ENCODE measurements at regions not wholly inside any gene's neighbourhood (a gene's known extent, or its start where the extent isn't known, plus 50 kb on each side); places are given as distances from the start of the nearest gene placed in this dataset.
"Not testable (repeated sequence)": the region's sequence is repeated elsewhere in the genome, so short reads cannot be mapped to it uniquely, and the experiment has no call there.

- no peak for DNase-seq
- ChIA-PET POLR2A (no interaction called here), CTCF (no interaction called here)
- Mint-ChIP-seq H3K36me3 (no peaks in the 10 kb centered on the region), H3K4me1 (ENCODE audit: low read depth) (no peaks in the 10 kb centered on the region), H3K27ac (no peak overlapping the region), H3K4me3 (no peak overlapping the region), H3K9me3 (no peaks in the 10 kb centered on the region), H3K27me3 (peaks cover 1% of the 10 kb centered on the region)
- intact Hi-C loops (cut with micrococcal nuclease) = no loop called here
Measured at GRCh38 chr4:143819029-143819428, 86.3 kb downstream of the GYPE start.

- H3K36me3 Mint-ChIP-seq; intact Hi-C loops (cut with micrococcal nuclease); H3K27ac Mint-ChIP-seq; H3K9me3 Mint-ChIP-seq; H3K4me3 Mint-ChIP-seq; DNase-seq; POLR2A ChIA-PET; H3K4me1 Mint-ChIP-seq (ENCODE audit: low read depth); H3K27me3 Mint-ChIP-seq: not testable (repeated sequence)
- CTCF ChIA-PET = interaction anchor here (0.6 kb wide), 1 partner anchor 523 kb away, joined by 3 read pairs; no protein-coding TSS in a partner anchor
Measured at GRCh38 chr4:143817866-143818265, 87.5 kb downstream of the GYPE start.

- POLR2A ChIA-PET; H3K27ac Mint-ChIP-seq; H3K36me3 Mint-ChIP-seq; H3K4me3 Mint-ChIP-seq; H3K27me3 Mint-ChIP-seq; H3K4me1 Mint-ChIP-seq (ENCODE audit: low read depth); H3K9me3 Mint-ChIP-seq; intact Hi-C loops (cut with micrococcal nuclease); CTCF ChIA-PET; DNase-seq: not testable (repeated sequence)
Measured at GRCh38 chr4:143815375-143815774, 90.0 kb downstream of the GYPE start.

GRCh38 chr4:143813431-143814154, 91.8 kb downstream of the GYPE start:
- intact Hi-C loops (cut with micrococcal nuclease); CTCF ChIA-PET; H3K4me1 Mint-ChIP-seq (ENCODE audit: low read depth); H3K9me3 Mint-ChIP-seq; DNase-seq; H3K27me3 Mint-ChIP-seq; H3K4me3 Mint-ChIP-seq; H3K36me3 Mint-ChIP-seq; POLR2A ChIA-PET; H3K27ac Mint-ChIP-seq: not testable (repeated sequence)

- intact Hi-C loops (cut with micrococcal nuclease); H3K27ac Mint-ChIP-seq; H3K36me3 Mint-ChIP-seq; H3K4me1 Mint-ChIP-seq (ENCODE audit: low read depth); POLR2A ChIA-PET; H3K27me3 Mint-ChIP-seq; H3K4me3 Mint-ChIP-seq; DNase-seq; H3K9me3 Mint-ChIP-seq; CTCF ChIA-PET: not testable (repeated sequence)
Measured at GRCh38 chr4:143791693-143792092, 91.2 kb upstream of the FREM3 start.

- H3K9me3 Mint-ChIP-seq; CTCF ChIA-PET; H3K4me1 Mint-ChIP-seq (ENCODE audit: low read depth); H3K27ac Mint-ChIP-seq; intact Hi-C loops (cut with micrococcal nuclease); DNase-seq; H3K27me3 Mint-ChIP-seq; POLR2A ChIA-PET; H3K36me3 Mint-ChIP-seq; H3K4me3 Mint-ChIP-seq: not testable (repeated sequence)
Measured at GRCh38 chr4:143790425-143790824, 90.0 kb upstream of the FREM3 start.

- H3K27ac Mint-ChIP-seq; H3K9me3 Mint-ChIP-seq; H3K36me3 Mint-ChIP-seq; H3K4me1 Mint-ChIP-seq (ENCODE audit: low read depth); H3K4me3 Mint-ChIP-seq; POLR2A ChIA-PET; H3K27me3 Mint-ChIP-seq; DNase-seq; intact Hi-C loops (cut with micrococcal nuclease); CTCF ChIA-PET: not testable (repeated sequence)
Measured at GRCh38 chr4:143789618-143790017, 89.1 kb upstream of the FREM3 start.

GRCh38 chr4:143784567-143784966, 84.1 kb upstream of the FREM3 start:
- intact Hi-C loops (cut with micrococcal nuclease) = no loop called here

GRCh38 chr4:143782521-143782920, 82.0 kb upstream of the FREM3 start:
- H3K4me3 Mint-ChIP-seq = no peak overlapping the region
- no peak overlapping the region for H3K27ac Mint-ChIP-seq
- ChIA-PET POLR2A (no interaction called here), CTCF (no interaction called here)
- no peaks in the 10 kb centered on the region for H3K27me3 Mint-ChIP-seq
- H3K36me3 Mint-ChIP-seq = no peaks in the 10 kb centered on the region
- intact Hi-C loops (cut with micrococcal nuclease) = no loop called here
- no peaks in the 10 kb centered on the region for H3K4me1 Mint-ChIP-seq (ENCODE audit: low read depth)
- H3K9me3 Mint-ChIP-seq = peaks cover 9% of the 10 kb centered on the region
- no peak for DNase-seq

More at GRCh38 chr4:143784567-143784966, 84.1 kb upstream of the FREM3 start:
- Mint-ChIP-seq H3K9me3 (peaks cover 9% of the 10 kb centered on the region), H3K36me3 (no peaks in the 10 kb centered on the region), H3K4me3 (no peak overlapping the region), H3K27me3 (peaks cover 3% of the 10 kb centered on the region), H3K4me1 (ENCODE audit: low read depth) (no peaks in the 10 kb centered on the region), H3K27ac (no peak overlapping the region)
- POLR2A ChIA-PET = no interaction called here
- DNase-seq = no peak
- CTCF ChIA-PET = interaction anchor here (1.3 kb wide), 1 partner anchor 9 kb away, joined by 3 read pairs; no protein-coding TSS in a partner anchor

GRCh38 chr4:143773998-143774895, 73.8 kb upstream of the FREM3 start:
- CTCF ChIA-PET = interaction anchor here (0.5 to 0.8 kb wide), 2 partner anchors 9 to 316 kb away, joined by 3 read pairs; no protein-coding TSS in a partner anchor
- peaks cover 4% of the 10 kb centered on the region for H3K9me3 Mint-ChIP-seq
- no peak overlapping the region for H3K4me3 Mint-ChIP-seq
- intact Hi-C loops (cut with micrococcal nuclease) = loop anchor here (1.0 kb wide), 2 partner anchors 134 to 247 kb away; no protein-coding TSS in a partner anchor
- H3K4me1 Mint-ChIP-seq (ENCODE audit: low read depth) = no peaks in the 10 kb centered on the region
- no peak overlapping the region for H3K27ac Mint-ChIP-seq
- peaks cover 3% of the 10 kb centered on the region for H3K27me3 Mint-ChIP-seq
- no peaks in the 10 kb centered on the region for H3K36me3 Mint-ChIP-seq
- POLR2A ChIA-PET = no interaction called here
- DNase-seq = peak; percentile 50

GRCh38 chr4:143771269-143771668, 70.8 kb upstream of the FREM3 start:
- peaks cover 3% of the 10 kb centered on the region for H3K27me3 Mint-ChIP-seq
- intact Hi-C loops (cut with micrococcal nuclease) = no loop called here
- POLR2A ChIA-PET = no interaction called here
- peaks cover 4% of the 10 kb centered on the region for H3K9me3 Mint-ChIP-seq
- no peak overlapping the region for H3K27ac Mint-ChIP-seq
- H3K36me3 Mint-ChIP-seq = no peaks in the 10 kb centered on the region
- no peak for DNase-seq
- H3K4me3 Mint-ChIP-seq = no peak overlapping the region
- H3K4me1 Mint-ChIP-seq (ENCODE audit: low read depth) = no peaks in the 10 kb centered on the region
- CTCF ChIA-PET = no interaction called here

GRCh38 chr4:143768007-143768591, 67.6 kb upstream of the FREM3 start:
- Mint-ChIP-seq H3K9me3 (no peaks in the 10 kb centered on the region), H3K36me3 (no peaks in the 10 kb centered on the region), H3K27ac (no peak overlapping the region), H3K27me3 (no peaks in the 10 kb centered on the region), H3K4me3 (no peak overlapping the region), H3K4me1 (ENCODE audit: low read depth) (no peaks in the 10 kb centered on the region)
- ChIA-PET POLR2A (no interaction called here), CTCF (no interaction called here)
- intact Hi-C loops (cut with micrococcal nuclease) = no loop called here
- DNase-seq = no peak

Measured in activated CD4-positive, alpha-beta memory T cell treated with anti-CD3 and anti-CD28 coated beads for 36 hours (primary cell).